NOMO-1 treated with DMSO at 0.1 percent for 48 hours (cell line): ENCODE measurements at regions not wholly inside any gene's neighbourhood (a gene's known extent, or its start where the extent isn't known, plus 50 kb on each side); places are given as distances from the start of the nearest gene placed in this dataset.

Experiments used
- DNase-seq: peaks from one replicate; lab custom pipeline; 2025; ENCODE audit not compliant: unreplicated experiment; lab: John Stamatoyannopoulos, UW

DNA sequence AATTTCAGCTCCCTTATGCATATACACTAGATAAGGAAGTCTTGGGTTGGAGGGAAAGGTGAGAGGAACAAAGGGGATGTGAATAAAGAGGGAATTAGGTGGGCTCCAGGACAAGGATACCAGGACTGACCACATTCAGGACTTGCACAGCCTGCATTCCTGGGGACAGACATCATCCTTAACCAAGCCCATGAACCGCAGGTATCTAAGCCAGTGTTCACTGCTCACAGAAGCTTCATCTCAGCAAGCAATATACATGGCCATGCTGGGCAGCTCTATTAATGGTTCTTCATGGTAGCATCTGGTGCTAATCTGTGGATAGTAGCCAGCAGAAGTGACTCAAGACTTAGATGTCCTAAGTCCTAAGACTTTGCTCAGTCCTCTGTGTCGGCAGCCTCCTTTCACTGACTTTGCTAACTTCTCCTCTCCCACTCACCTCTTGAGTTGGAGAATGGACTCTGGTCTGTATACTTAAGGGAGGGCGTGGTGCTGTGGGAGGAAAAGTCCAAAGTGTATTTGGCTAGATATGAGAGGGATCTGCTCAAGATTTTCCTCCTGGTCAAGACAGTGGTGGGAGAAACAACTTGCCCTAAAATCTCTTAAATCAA lies 136.1 kb downstream of the ASCL1 start:
- no peak for DNase-seq

GRCh38 chr12:103097496-103097895 lies 140.0 kb downstream of the ASCL1 start:
- DNase-seq = no peak

GRCh38 chr12:103100257-103100831 lies 142.9 kb downstream of the ASCL1 start:
- DNase-seq = no peak

GRCh38 chr12:103102225-103102744 lies 144.8 kb downstream of the ASCL1 start:
- no peak for DNase-seq

- DNase-seq = no peak
Measured at GRCh38 chr12:103105971-103106597, 148.6 kb downstream of the ASCL1 start.

- DNase-seq = no peak
Measured at GRCh38 chr12:103109861-103110260, 152.4 kb downstream of the ASCL1 start.

- DNase-seq = peak; percentile 1
Measured at GRCh38 chr12:103114296-103115055, 157.0 kb downstream of the ASCL1 start.

- DNase-seq = no peak
Measured at GRCh38 chr12:103128862-103129501, 171.5 kb downstream of the ASCL1 start.

DNA sequence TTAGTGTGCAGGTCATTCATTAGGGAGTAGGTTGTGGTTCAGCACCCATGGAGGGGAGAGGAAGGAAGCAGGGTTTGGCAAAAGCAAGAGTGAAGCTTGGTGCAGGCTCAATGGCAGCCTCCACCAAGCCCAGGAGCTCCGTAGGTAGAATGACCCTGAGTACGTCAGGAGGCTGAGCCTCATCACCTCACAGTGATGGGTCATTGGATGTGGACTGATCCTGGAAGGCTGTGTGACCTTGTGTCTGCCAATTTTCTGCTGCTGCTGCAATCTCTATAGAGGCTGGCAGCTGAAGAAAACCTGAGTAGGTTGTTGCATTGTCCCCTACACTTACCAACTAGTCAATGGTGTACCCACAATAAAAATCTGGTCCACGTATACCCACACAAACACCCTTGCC lies 173.1 kb downstream of the ASCL1 start:
- DNase-seq = no peak

DNA sequence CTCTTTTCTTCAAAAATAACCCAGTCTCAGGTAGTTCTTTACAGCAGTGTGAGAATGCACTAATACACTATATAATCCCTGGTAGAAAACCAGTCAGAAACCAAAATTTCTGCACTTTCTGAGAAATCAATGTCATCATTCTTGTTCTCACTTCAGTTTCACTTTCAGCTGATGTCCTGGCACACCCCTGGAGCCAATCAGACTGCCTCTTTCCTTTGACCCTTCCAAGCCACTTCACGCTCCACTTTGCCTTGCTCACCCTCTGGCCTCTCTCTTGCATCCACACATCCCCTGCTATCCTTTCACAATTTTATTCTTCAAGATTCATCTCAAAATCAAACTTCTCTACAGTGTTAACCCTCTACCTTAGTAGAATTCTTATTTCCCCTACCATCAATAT lies 181.1 kb downstream of the ASCL1 start:
- no peak for DNase-seq

GRCh38 chr12:103139876-103140275 lies 182.4 kb downstream of the ASCL1 start:
- DNase-seq = no peak

DNA sequence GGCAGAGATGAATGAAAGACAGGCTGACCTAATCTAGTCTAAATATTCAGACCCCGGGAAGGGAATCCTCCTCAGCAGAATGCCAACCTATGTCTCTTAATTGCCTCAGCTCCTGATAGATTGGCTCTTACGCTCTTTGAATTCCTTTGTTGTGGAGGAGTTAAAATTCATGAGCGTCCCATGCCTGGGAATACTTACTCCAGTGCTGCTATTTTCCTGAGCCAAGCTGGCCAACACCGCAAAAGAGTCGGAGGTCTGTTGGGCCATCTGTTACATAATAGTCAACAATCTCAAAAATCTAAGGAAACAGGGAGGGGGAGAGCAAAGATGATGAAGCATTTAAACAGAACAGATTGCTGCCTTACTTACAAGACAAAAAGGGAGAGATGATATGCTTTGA lies 182.8 kb downstream of the ASCL1 start:
- DNase-seq = no peak

GRCh38 chr12:103144278-103144677 lies 186.8 kb downstream of the ASCL1 start:
- no peak for DNase-seq

DNA sequence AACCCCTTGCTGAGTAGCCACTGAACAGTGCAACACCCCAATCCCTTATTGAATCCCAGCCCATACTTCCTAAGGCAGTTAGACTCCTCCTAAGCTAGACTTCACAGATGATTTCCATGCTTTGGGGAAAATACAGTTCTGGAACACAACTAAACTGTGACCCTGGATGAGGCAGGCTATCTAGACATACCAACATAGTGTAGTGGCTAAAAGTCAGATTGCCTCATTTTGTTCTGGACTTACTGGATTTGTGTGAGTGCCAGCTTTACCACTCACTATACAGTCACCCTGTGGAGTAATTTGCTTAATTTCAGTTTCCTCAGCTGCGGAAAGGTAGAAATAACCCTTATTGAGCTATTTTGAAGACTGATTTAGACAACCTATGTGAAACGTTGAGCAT lies 203.1 kb downstream of the ASCL1 start:
- no peak for DNase-seq

DNA sequence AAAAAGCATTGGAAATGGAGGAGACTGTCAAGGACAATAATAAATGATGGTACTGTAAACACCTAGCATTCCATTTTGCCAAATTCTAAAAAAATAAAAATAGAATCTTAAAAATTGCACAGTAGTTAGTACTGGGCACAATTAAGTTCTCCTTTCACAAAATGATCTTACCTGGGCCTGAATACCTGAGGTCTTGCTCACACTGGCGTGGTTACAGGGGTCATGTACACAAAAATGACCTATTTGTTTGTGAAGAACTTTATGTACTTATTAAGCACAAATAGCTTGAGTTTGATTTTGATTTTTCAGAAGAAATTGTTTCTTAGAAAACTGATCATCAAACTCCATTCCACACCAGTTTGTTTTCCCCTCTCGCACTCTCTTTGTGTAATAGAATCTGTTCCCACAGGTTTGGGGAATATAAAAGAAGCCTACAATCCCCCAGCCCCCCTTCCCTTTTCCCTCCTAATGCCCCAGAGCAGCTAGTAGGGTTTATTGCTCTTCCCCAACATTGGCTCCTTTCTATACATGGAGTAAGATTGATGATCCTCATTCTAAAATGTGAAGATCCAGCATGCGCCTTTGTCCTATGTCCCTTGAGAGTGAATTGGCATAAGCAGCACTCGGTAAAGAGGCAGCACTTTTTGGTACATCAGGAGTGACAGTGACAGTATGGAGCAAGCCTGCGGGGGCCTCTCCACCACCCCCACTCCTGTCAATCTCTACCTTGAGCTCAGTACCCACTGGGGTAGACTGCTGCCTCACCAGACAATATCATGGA lies 204.3 kb downstream of the ASCL1 start:
- DNase-seq = no peak

- DNase-seq = no peak
Measured at GRCh38 chr12:103166949-103167348, 209.5 kb downstream of the ASCL1 start.

DNA sequence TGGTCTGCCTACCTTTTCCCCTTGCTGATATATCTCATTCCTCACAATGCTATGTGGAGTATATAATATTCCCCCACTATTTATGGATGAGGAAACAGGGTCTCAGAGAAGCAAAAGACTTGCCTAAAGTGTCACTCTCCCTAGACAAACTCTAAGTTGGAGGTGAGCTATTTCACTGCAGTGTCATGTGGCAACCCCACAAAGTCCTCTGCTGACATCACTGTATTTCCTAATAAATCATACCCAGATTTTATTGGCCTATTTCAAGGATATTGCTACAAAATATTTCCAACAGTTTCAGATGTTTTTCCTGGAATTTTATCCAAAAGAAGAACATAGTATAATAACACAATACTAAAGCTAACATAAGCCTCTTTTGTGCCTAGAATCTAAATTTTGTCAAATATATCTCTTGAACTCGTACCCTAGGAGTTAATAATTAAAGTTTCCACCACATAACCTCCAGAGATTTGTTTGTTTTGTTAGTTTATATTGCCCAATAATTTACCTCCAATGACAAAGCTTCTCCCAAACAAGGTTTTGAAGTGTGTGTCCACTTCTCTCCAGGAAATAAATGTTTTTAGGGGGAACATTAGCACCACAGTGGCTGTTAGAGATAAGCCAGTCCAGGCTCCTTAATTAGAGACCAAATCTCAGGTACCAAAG lies 215.1 kb downstream of the ASCL1 start:
- no peak for DNase-seq

DNA sequence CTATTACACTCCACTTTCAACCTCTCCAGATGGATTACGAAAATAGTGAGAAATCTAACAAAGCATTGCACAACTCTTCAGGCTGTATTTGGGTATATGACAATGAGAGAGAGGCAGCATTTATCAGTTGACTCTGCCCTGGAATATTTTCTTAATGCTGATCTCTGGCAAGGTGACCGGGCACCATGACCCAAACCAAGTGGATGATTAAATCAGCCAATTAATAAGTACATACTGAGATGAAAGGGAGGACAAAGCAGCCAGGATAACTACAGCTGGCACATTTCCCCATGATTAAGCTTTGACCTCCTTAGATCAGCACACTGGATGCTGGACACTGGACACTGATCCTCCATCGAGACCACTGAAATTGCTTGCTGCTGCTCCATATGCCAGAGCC lies 218.2 kb downstream of the ASCL1 start:
- no peak for DNase-seq

- no peak for DNase-seq
Measured at GRCh38 chr12:103177639-103178255, 220.3 kb downstream of the ASCL1 start.
